Testis (tissue), 2 donors: ENCODE measurements at regions not wholly inside any gene's neighbourhood (a gene's known extent, or its start where the extent isn't known, plus 50 kb on each side); places are given as distances from the start of the nearest gene placed in this dataset.

ENCODE experiments used
- DNase-seq: peaks from one replicate; pipeline ENCODE4 v3.0.0-alpha.2; 2019
- H3K27ac ChIP-seq, 2 donors: fragments of 200-600 bp; sonication (generic); one replicate each; pipeline ENCODE4 v1.5.1; 2019
- H3K27me3 ChIP-seq: fragments of 200-600 bp; sonication (generic); one replicate; pipeline ENCODE4 v1.5.1; 2019
- H3K36me3 ChIP-seq: fragments of 200-600 bp; sonication (generic); one replicate; pipeline ENCODE4 v1.5.1; 2017; ENCODE audit warnings: low read depth; ENCODE audit errors: missing control alignments
- H3K4me1 ChIP-seq: fragments of 200-600 bp; sonication (generic); one replicate; pipeline ENCODE4 v1.5.1; 2019
- H3K4me3 ChIP-seq, 2 donors: fragments of 200-600 bp; sonication (generic); one replicate each; pipeline ENCODE4 v1.5.1; 2017 to 2019
- H3K9me3 ChIP-seq: fragments of 200-600 bp; sonication (generic); one replicate; pipeline ENCODE4 v1.5.1; 2017
- POLR2A ChIP-seq: fragments of 450-650 bp; IDR thresholded peaks from one replicate; pipeline ENCODE4 v1.6.1; 2017; ENCODE audit warnings: antibody characterized with exemption, mild to moderate bottlenecking, moderate library complexity
- WGBS, 2 donors: methylation state at CpG; one replicate each; pipeline ENCODE4 v1.1.5; 2018; 5-methylcytosine and 5-hydroxymethylcytosine counted together
- intact Hi-C: fragments of 100-400 bp; cut with DNase I; formaldehyde crosslinking; loops from one replicate; pipeline ENCODE4 v1.15.1; 2023; ENCODE audit warnings: low total_unique reads
- TF ChIP-seq, protein P1 (sequence below), 3 experiments: fragments of 450-650 bp in 2 of 3; fragments of 200-600 bp in 1 of 3; sonication (generic) in 1 of 3; IDR thresholded peaks; one replicate each; pipeline ENCODE4 v1.5.1; 2016 to 2019; ENCODE audit warnings: antibody characterized with exemption in 3 of 3, mild to moderate bottlenecking in 2 of 3, moderate library complexity in 1 of 3

DNA sequence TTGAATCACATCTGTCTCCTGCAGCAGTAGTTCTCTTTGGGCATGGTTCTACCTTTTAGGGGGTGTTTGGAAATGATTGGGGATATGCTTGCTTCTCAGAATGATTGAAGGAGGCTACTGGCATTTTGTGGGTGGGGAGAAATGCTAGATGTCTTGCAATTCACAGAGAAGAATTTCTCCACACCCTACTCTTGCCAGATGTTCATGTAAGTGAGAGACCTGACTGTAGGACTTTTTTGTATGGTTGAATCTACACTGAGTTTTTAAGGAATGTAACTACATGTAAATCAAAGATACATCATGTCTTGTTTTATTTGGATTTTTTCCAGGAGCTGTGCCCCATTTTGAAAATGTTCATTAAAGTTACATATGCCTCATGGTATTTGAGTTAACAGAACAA lies 311.9 kb downstream of the PRDM2 start:
- H3K4me3 ChIP-seq: no peak overlapping the region
- TF ChIP-seq, protein P1, sequence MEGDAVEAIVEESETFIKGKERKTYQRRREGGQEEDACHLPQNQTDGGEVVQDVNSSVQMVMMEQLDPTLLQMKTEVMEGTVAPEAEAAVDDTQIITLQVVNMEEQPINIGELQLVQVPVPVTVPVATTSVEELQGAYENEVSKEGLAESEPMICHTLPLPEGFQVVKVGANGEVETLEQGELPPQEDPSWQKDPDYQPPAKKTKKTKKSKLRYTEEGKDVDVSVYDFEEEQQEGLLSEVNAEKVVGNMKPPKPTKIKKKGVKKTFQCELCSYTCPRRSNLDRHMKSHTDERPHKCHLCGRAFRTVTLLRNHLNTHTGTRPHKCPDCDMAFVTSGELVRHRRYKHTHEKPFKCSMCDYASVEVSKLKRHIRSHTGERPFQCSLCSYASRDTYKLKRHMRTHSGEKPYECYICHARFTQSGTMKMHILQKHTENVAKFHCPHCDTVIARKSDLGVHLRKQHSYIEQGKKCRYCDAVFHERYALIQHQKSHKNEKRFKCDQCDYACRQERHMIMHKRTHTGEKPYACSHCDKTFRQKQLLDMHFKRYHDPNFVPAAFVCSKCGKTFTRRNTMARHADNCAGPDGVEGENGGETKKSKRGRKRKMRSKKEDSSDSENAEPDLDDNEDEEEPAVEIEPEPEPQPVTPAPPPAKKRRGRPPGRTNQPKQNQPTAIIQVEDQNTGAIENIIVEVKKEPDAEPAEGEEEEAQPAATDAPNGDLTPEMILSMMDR (IDR thresholded peaks at IDR 0.05): no peak
- TF ChIP-seq POLR2A: no peak
- H3K9me3 ChIP-seq: no peaks in the 10 kb centered on the region
- no peaks in the 10 kb centered on the region for H3K4me1 ChIP-seq
- intact Hi-C loops: no loop called here
- no peak overlapping the region for H3K27ac ChIP-seq
- no peak for DNase-seq
- no peaks in the 10 kb centered on the region for H3K27me3 ChIP-seq
- no peaks in the 10 kb centered on the region for H3K36me3 ChIP-seq

GRCh38 chr1:14014929-14015328 lies 314.9 kb downstream of the PRDM2 start:
- H3K9me3 ChIP-seq: no peaks in the 10 kb centered on the region
- no peaks in the 10 kb centered on the region for H3K36me3 ChIP-seq
- intact Hi-C loops: no loop called here
- no peaks in the 10 kb centered on the region for H3K4me1 ChIP-seq
- no peak overlapping the region for H3K4me3 ChIP-seq
- TF ChIP-seq POLR2A: no peak
- TF ChIP-seq, protein P1 (IDR thresholded peaks at IDR 0.05): no peak
- H3K27me3 ChIP-seq: no peaks in the 10 kb centered on the region
- DNase-seq: no peak
- H3K27ac ChIP-seq: no peak overlapping the region
- 59 to 60% methylated on average over 3 of the region's 3 CpGs for WGBS, 2 donors

GRCh38 chr1:14015917-14016316 lies 315.9 kb downstream of the PRDM2 start:
- Histone ChIP-seq H3K4me1 (no peaks in the 10 kb centered on the region), H3K9me3 (no peaks in the 10 kb centered on the region), H3K27ac (no peak overlapping the region), H3K27me3 (no peaks in the 10 kb centered on the region), H3K36me3 (no peaks in the 10 kb centered on the region), H3K4me3 (no peak overlapping the region)
- WGBS, 2 donors: 53 to 66% methylated on average over 4 of the region's 4 CpGs
- intact Hi-C loops: no loop called here
- no peak for DNase-seq
- TF ChIP-seq POLR2A: no peak
- TF ChIP-seq, protein P1 (IDR thresholded peaks at IDR 0.05): no peak

GRCh38 chr1:14017531-14017961 lies 317.6 kb downstream of the PRDM2 start:
- no peaks in the 10 kb centered on the region for H3K36me3 ChIP-seq
- no peaks in the 10 kb centered on the region for H3K9me3 ChIP-seq
- 47 to 68% methylated on average over 7 of the region's 7 CpGs for WGBS, 2 donors
- no peaks in the 10 kb centered on the region for H3K4me1 ChIP-seq
- intact Hi-C loops: no loop called here
- no peak for TF ChIP-seq POLR2A
- TF ChIP-seq, protein P1 (IDR thresholded peaks at IDR 0.05): no peak
- no peak for DNase-seq
- H3K27ac ChIP-seq: no peak overlapping the region
- no peak overlapping the region for H3K4me3 ChIP-seq
- H3K27me3 ChIP-seq: no peaks in the 10 kb centered on the region

- TF ChIP-seq, protein P1 (IDR thresholded peaks at IDR 0.05): no peak
- no peak for TF ChIP-seq POLR2A
- Histone ChIP-seq H3K36me3 (no peaks in the 10 kb centered on the region), H3K27me3 (no peaks in the 10 kb centered on the region), H3K4me3 (no peak overlapping the region), H3K9me3 (no peaks in the 10 kb centered on the region), H3K4me1 (no peaks in the 10 kb centered on the region), H3K27ac (no peak overlapping the region)
- DNase-seq: no peak
- 82 to 100% methylated on average over 1 of the region's 1 CpG for WGBS, 2 donors
- intact Hi-C loops: no loop called here
Observed at GRCh38 chr1:14019461-14019860, 319.5 kb downstream of the PRDM2 start.
